ENCODE measurements at regions not wholly inside any gene's neighbourhood (a gene's known extent, or its start where the extent isn't known, plus 50 kb on each side); places are given as distances from the start of the nearest gene placed in this dataset.
"Not testable (repeated sequence)": the region's sequence is repeated elsewhere in the genome, so short reads cannot be mapped to it uniquely, and the experiment has no call there.

DNA sequence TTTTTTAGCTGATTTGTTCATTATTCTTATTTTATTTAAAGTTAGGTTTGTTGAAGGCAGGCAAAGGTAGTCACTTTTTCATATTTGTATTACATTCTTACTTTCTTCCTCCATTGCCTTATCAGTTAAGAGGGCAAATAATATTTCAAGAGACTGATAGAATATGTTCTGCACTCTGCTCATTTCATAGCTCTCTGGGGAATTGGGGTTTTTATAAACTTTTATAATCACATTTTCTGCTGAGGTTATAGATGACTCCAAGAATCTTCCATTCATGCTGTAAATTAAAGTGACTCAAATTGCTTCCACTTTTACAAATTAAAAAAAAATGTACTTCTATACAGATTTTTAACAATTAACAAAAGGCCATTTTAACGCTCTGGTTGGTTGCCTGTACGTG lies 142.9 kb upstream of the PLGLB2 start:
- ATAC-seq; H3K27me3 ChIP-seq; H3K27ac ChIP-seq; H3K4me1 ChIP-seq; H3K9me3 ChIP-seq; H3K4me3 ChIP-seq; H3K36me3 ChIP-seq; intact Hi-C loops (cut with DNase I); DNase-seq: not testable (repeated sequence)

DNA sequence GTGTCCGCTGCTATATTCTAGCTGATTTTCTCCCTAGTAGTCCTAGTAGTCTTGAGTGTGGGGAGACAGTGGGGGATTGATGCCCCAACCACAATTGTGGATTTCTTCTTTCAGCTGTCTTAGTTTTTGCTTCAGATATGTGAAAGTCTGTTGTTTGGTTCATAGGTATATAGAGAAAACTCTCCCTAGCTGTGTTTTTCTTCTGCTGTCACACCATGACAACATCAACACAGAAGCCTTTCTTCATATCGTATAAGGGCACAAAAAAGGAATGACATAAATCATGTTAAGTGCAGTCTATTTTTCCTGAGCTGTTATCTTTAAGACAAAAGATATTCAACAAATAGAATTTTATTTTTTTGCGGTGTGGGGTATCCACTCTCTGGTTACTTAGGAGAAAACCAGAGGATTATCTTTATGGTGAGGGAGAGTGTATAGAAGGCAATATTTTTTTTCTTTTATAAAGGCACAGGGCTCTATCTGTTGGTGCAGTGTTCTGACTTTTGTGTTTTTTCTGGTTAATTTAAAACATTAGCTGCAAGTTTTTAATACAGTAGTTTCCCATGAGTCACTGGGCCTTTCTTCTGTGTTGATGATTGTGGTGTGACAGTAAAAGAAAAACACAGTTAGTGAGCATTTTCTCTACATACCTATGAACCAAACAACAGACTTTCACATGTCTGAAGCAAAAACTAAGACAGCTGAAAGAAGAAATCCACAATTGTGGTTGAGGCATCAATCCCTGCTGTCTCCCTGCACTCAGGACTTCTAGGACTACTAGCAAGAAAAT lies 139.3 kb upstream of the PLGLB2 start:
- H3K4me3 ChIP-seq; DNase-seq; H3K27ac ChIP-seq; intact Hi-C loops (cut with DNase I); ATAC-seq; H3K36me3 ChIP-seq; H3K27me3 ChIP-seq; H3K9me3 ChIP-seq; H3K4me1 ChIP-seq: not testable (repeated sequence)

DNA sequence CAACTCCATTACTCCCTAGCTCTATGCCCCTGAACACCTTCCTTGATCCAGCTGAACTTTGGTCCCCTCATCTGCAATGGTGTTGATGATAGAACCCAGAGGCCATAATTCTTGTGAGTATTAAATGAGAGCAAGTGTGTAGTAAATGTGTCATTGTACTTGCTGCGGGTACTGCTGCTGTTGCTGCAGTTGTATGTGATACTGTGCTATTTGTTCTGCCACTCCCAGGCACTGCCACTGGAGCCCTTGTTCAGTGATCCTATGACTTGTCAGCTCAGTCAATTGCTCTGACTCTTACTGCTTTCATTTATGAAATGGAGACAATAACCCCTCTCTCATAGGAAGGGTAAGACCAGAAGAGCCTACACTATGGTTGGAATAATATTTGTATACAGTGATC lies 136.9 kb upstream of the PLGLB2 start:
- H3K4me3 ChIP-seq; DNase-seq; H3K9me3 ChIP-seq; H3K4me1 ChIP-seq; H3K27me3 ChIP-seq; H3K27ac ChIP-seq; H3K36me3 ChIP-seq; intact Hi-C loops (cut with DNase I): not testable (repeated sequence)
- ATAC-seq: peak; percentile 31

DNA sequence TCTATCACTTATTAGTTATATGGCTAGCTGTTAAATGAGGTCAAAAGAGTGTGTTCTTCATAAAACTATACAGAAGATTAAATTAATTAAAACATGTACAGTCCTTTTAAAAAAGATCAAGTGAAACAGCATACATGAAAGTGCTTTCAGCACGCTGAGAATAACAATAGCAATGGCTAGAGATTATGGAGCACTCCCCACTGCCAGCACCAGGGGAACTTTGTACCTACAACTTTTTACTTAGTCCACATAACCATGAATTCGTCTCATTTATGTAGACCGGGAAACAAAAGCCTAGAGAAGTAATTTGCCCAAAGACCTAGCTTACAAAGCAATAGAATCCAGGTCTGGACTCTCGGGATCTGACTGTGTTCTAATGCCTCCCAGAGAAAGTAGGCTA lies 136.5 kb upstream of the PLGLB2 start:
- intact Hi-C loops (cut with DNase I); DNase-seq; H3K27me3 ChIP-seq; H3K4me3 ChIP-seq; H3K4me1 ChIP-seq; H3K36me3 ChIP-seq; H3K27ac ChIP-seq; ATAC-seq; H3K9me3 ChIP-seq: not testable (repeated sequence)

DNA sequence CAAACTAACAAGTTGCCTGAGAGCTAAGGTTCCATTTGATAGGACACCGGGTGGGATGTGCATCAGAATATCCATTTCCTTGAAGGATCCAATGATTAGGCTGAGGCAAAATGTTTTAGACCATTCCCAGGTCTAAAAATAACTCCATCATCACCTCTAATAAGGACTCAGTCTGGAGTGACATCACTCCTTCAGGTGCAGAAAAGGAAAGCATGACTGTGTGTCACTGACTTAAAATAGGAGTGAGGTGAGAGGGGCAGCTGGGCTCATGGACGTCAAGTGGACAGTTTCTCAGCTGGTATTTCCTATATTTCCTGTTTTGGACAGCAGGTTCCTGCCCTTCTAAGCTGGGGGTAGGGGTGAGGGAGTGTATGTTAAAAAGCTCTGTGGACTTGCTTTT lies 135.9 kb upstream of the PLGLB2 start:
- H3K4me1 ChIP-seq; H3K27ac ChIP-seq; H3K36me3 ChIP-seq; H3K9me3 ChIP-seq; DNase-seq; intact Hi-C loops (cut with DNase I); H3K4me3 ChIP-seq; ATAC-seq; H3K27me3 ChIP-seq: not testable (repeated sequence)

DNA sequence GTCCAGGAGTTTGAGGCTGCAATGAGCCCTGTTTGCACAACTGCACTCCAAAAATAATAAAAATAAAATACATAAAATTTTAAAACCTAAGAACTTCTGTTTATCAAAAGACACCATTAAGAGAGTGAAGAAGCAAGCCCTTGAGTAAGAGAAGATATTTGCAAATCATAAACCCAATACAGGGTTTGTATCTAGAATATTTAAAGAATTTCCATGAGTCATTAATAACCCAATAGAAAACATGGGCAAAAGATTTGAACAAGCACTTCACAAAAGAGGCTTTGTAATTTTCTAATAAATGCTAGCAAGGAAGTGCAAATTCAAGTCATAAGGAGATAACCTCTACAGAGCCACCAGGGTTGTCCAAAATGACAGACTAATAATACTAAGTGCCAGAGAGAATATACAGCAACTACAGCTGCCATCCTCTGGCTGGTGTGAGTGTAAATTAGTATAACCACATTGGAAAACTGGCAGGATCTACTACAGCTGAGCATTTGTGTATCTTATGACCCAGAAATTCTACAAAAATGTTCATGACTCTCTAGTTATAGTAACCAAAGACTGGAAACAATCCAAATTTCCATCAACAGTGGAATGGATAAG lies 133.0 kb upstream of the PLGLB2 start:
- intact Hi-C loops (cut with DNase I); H3K36me3 ChIP-seq; H3K27me3 ChIP-seq; DNase-seq; H3K4me1 ChIP-seq; H3K9me3 ChIP-seq; H3K27ac ChIP-seq; H3K4me3 ChIP-seq: not testable (repeated sequence)
- peak; percentile 57 for ATAC-seq

DNA sequence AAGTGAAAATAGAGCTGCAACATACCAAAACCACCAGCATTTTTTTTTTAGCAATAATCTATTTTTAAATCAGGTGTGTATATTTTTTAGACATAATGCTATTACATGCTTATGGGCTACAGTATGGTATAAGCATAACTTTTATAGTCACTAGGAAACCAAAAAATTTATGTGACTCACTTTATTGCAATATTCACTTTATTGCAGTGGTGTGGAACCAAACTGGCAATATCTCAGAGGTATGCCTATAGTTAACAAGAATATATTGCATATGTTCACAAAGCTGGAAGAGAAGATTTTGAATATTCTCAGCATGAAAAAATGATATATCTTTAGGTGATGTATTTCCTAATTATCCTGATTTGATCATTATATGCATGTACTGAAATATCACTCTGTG lies 128.8 kb upstream of the PLGLB2 start:
- H3K27me3 ChIP-seq; intact Hi-C loops (cut with DNase I); H3K27ac ChIP-seq; H3K9me3 ChIP-seq; H3K36me3 ChIP-seq; H3K4me3 ChIP-seq; H3K4me1 ChIP-seq; ATAC-seq; DNase-seq: not testable (repeated sequence)

DNA sequence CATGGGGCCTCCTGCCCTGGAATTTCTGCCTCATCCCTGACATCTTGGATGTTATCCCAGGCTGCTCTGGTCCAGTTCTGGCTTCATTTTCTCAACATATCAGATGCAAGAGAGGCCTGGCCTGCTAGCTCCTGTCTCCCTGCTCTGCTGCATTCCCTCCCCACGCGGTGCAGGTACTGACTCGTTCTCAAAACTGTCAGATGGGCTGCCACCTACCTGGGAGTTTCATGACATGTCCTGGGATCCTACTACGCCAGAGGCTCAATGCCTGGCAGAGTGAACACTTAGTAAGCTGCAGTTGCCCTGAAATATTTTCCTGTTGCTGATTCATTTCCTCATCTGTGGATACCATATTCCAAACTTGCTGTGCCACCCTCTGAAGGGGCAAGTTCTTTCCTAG lies 126.7 kb upstream of the PLGLB2 start:
- DNase-seq; intact Hi-C loops (cut with DNase I); ATAC-seq; H3K9me3 ChIP-seq; H3K27me3 ChIP-seq; H3K36me3 ChIP-seq; H3K4me3 ChIP-seq; H3K27ac ChIP-seq; H3K4me1 ChIP-seq: not testable (repeated sequence)

DNA sequence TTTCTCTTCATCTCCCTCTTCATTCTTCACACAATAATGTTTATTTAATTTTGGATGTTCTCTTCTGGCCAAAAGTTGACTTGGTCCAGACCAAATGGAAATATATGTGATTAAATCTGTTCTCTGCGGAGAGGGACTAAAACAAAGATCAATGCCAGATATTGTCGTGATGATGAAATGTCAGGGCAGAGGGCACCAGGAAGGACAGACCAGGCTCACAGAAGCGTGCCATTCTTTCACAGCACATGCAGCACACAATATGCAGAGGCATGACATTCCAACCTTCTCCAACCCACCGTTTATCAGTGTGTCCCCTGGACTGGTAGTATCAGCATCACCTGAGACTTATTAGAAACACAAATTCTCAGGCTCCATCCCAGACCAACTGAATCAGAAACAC lies 125.2 kb upstream of the PLGLB2 start:
- H3K4me1 ChIP-seq; DNase-seq; H3K9me3 ChIP-seq; H3K27ac ChIP-seq; ATAC-seq; H3K4me3 ChIP-seq; intact Hi-C loops (cut with DNase I); H3K36me3 ChIP-seq; H3K27me3 ChIP-seq: not testable (repeated sequence)

DNA sequence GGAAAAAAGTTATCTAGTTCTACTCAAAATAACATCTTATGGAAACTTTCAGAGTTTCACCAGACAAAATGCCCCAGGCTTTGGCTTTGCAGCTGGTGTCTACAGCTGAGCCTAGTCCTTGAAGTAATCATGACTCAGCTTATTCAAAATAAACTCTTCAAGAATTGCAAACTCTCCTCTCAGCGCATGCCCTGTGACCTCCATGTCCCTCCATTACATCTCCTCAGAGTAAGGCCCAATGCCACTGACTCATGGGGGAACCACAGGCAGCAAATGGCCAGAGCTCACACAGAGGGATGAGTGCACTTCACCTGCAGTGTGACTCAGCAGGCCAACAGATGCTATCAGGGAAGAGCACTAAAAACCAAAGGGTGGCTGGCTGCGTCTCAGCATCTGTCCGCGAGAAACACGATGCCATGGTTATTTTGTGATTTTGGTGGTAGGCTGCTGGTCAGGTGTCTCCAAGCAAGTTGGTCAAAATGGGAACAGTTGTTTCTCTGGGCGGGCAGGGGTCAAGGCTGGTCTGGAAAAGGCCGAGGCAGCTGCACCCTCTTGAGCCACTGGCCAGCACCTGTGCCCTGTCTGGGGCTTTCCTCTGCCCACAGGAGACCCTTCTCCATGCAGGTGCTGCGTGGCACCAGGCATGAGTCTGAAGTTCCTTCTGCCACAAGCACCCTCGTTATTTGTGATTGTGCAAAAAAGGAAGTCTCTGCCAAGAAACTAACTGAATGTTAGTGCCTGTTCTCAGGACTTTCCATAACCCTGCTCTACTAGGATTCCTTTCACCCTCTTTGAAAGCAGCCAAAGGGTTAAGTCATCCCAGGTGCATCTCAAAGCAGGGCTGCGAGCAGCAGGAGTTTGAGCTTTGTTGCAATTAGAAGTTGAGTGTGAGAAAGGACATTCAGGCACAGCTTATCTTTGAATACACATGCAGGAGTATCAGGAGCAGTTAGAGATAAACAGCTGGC lies 118.1 kb upstream of the PLGLB2 start:
- H3K27ac ChIP-seq; H3K27me3 ChIP-seq; intact Hi-C loops (cut with DNase I); DNase-seq; H3K36me3 ChIP-seq; H3K4me1 ChIP-seq; H3K4me3 ChIP-seq; H3K9me3 ChIP-seq: not testable (repeated sequence)
- ATAC-seq: peak; percentile 86

DNA sequence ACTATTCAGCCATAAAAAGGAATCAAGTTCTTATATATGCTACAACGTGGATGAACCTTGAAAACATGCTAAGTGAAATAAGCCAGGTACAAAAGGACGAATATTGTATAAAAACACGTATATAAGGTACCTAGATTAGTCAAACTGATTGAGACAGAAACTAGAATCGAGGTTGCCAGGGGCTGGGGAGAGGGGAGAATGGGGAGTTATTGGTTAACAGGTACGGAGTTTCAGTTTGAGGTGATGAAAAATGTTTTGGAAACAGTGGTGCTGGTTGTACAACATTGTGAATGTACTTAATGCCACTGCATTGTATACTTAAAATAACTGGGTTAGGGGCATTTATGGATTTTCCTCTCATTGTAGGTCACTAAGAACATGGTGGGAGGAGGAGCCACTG lies 117.0 kb upstream of the PLGLB2 start:
- ATAC-seq; intact Hi-C loops (cut with DNase I); H3K27ac ChIP-seq; H3K36me3 ChIP-seq; H3K4me3 ChIP-seq; DNase-seq; H3K9me3 ChIP-seq; H3K27me3 ChIP-seq; H3K4me1 ChIP-seq: not testable (repeated sequence)

DNA sequence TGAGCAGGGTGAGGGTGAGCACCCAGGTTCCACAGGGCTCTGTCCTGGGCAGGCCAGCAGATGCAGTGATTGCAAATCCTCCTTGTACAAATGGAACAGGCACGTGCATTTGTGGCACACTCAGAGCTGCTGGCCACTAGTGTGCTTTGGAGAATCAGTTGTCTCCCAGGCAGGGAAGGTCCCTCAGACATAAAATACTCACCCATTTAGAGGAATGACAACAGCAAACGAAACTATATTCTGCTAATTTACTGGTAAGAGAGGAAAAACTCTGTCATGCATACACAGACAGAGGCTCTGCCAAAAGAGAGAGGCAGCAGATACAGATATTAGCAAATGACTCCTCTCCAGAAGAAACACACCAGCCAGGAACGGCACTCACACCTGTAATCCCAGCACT lies 116.5 kb upstream of the PLGLB2 start:
- ATAC-seq; H3K4me3 ChIP-seq; DNase-seq; H3K36me3 ChIP-seq; intact Hi-C loops (cut with DNase I); H3K27me3 ChIP-seq; H3K4me1 ChIP-seq; H3K9me3 ChIP-seq; H3K27ac ChIP-seq: not testable (repeated sequence)

DNA sequence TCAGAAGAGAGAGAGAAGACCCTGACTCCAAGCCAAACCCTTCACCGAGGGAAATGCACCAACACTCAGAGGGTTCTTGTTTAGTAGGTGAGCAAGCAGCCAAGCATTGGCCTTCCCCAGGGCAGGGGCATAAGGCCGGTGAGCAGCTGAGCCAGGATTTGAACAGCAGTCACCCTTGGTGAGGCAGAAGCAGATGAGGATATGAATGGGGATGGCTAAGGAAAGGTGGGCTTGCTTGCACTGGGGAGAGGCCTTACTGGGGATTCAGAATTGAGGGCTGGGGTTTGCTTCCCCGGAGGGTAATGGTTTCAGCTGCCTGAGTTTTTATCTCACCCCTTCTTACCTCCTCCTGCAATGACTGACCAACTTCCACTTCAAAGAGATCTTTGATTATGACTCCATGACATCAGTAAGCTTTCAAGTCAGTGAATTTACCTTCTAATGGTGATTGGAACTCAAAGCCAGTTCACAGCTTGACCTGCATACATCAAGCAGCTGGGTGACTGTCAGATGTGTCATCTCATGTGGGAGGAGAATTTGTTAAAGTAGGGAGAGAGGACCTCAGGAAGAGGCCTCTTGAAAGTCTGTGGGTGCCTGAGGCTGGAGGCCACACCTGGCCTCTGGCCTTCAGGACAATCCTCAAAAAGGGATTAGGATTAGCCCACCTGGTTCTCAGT lies 114.5 kb upstream of the PLGLB2 start:
- H3K9me3 ChIP-seq; intact Hi-C loops (cut with DNase I); H3K36me3 ChIP-seq; H3K4me3 ChIP-seq; DNase-seq; ATAC-seq; H3K27me3 ChIP-seq; H3K27ac ChIP-seq; H3K4me1 ChIP-seq: not testable (repeated sequence)

Data from left lung (tissue), 4 donors.